ENCODE measurements at regions not wholly inside any gene's neighbourhood (a gene's known extent, or its start where the extent isn't known, plus 50 kb on each side); places are given as distances from the start of the nearest gene placed in this dataset.
A peak's percentile ranks its signal among the peaks of the same experiment; 100 is the strongest.
"Not testable (repeated sequence)": the region's sequence is repeated elsewhere in the genome, so short reads cannot be mapped to it uniquely, and the experiment has no call there.

- not testable (repeated sequence) for H3K27me3 ChIP-seq (ENCODE audit: insufficient read depth); H3K4me2 ChIP-seq; H3K27me3 Mint-ChIP-seq (ENCODE audit: insufficient read depth, low read depth, poor library complexity); H2AFZ ChIP-seq; ATAC-seq; H3K4me3 Mint-ChIP-seq; DNase-seq (ENCODE audit: low spot score); H3K27ac ChIP-seq (ENCODE audit: low read depth); H3K36me3 ChIP-seq (ENCODE audit: insufficient read depth); H4K20me1 ChIP-seq (replicated peaks; ENCODE audit: insufficient read depth); H3K4me3 ChIP-seq; H3K36me3 Mint-ChIP-seq (ENCODE audit: low read depth); H3K79me2 ChIP-seq (replicated peaks; ENCODE audit: insufficient read depth); H3K9me3 Mint-ChIP-seq; H3K4me1 ChIP-seq (ENCODE audit: insufficient read depth); H3F3A ChIP-seq (replicated peaks; ENCODE audit: low read depth); H3K9me2 ChIP-seq (ENCODE audit: insufficient read depth); H3K27ac Mint-ChIP-seq
- TF ChIP-seq CTCF (conservative IDR thresholded peaks at IDR 0.05; ENCODE audit: low read depth in 2 of 2): peak; percentile 18 to 24; a peak in 3 of 4 replicates
- peaks cover 33% of the 10 kb centered on the region for H3K4me1 Mint-ChIP-seq
Measured at GRCh38 chr11:67840599-67840998, 163.3 kb downstream of the UNC93B1 start.

- H4K20me1 ChIP-seq (replicated peaks; ENCODE audit: insufficient read depth); H3K4me3 ChIP-seq; H3K4me3 Mint-ChIP-seq; H3K27me3 ChIP-seq (ENCODE audit: insufficient read depth); H2AFZ ChIP-seq; H3K9me3 Mint-ChIP-seq; H3K4me2 ChIP-seq; H3K36me3 ChIP-seq (ENCODE audit: insufficient read depth); H3F3A ChIP-seq (replicated peaks; ENCODE audit: low read depth); DNase-seq (ENCODE audit: low spot score); H3K79me2 ChIP-seq (replicated peaks; ENCODE audit: insufficient read depth); H3K36me3 Mint-ChIP-seq (ENCODE audit: low read depth); H3K4me1 ChIP-seq (ENCODE audit: insufficient read depth); H3K27ac Mint-ChIP-seq; H3K9me2 ChIP-seq (ENCODE audit: insufficient read depth); ATAC-seq; H3K27ac ChIP-seq (ENCODE audit: low read depth): not testable (repeated sequence)
- Mint-ChIP-seq H3K27me3 (ENCODE audit: insufficient read depth, low read depth, poor library complexity) (peaks cover 13% of the 10 kb centered on the region), H3K4me1 (peaks cover 15% of the 10 kb centered on the region)
Measured at GRCh38 chr11:67830152-67830551, 155.7 kb upstream of the ALDH3B2 start.

- not testable (repeated sequence) for H3K4me3 ChIP-seq; H3F3A ChIP-seq (replicated peaks; ENCODE audit: low read depth); DNase-seq (ENCODE audit: low spot score); H3K27me3 ChIP-seq (ENCODE audit: insufficient read depth); H3K36me3 ChIP-seq (ENCODE audit: insufficient read depth); H3K9me2 ChIP-seq (ENCODE audit: insufficient read depth); H4K20me1 ChIP-seq (replicated peaks; ENCODE audit: insufficient read depth); H3K27me3 Mint-ChIP-seq (ENCODE audit: insufficient read depth, low read depth, poor library complexity); H3K79me2 ChIP-seq (replicated peaks; ENCODE audit: insufficient read depth); H3K27ac ChIP-seq (ENCODE audit: low read depth); H3K27ac Mint-ChIP-seq; H3K4me2 ChIP-seq; H3K36me3 Mint-ChIP-seq (ENCODE audit: low read depth); ATAC-seq; H3K9me3 Mint-ChIP-seq; H3K4me3 Mint-ChIP-seq; H2AFZ ChIP-seq
- peaks cover 10% of the 10 kb centered on the region for H3K4me1 ChIP-seq (ENCODE audit: insufficient read depth)
- H3K4me1 Mint-ChIP-seq: peaks cover 16% of the 10 kb centered on the region
Measured at GRCh38 chr11:67826951-67827296, 152.5 kb upstream of the ALDH3B2 start.

GRCh38 chr11:67826028-67826950 is 151.9 kb upstream of the ALDH3B2 start:
- H3K36me3 Mint-ChIP-seq (ENCODE audit: low read depth); H3K79me2 ChIP-seq (replicated peaks; ENCODE audit: insufficient read depth); H4K20me1 ChIP-seq (replicated peaks; ENCODE audit: insufficient read depth); H3K27me3 Mint-ChIP-seq (ENCODE audit: insufficient read depth, low read depth, poor library complexity); H3K9me2 ChIP-seq (ENCODE audit: insufficient read depth); H3F3A ChIP-seq (replicated peaks; ENCODE audit: low read depth); H3K27me3 ChIP-seq (ENCODE audit: insufficient read depth); H3K9me3 Mint-ChIP-seq; H3K4me3 ChIP-seq; H3K36me3 ChIP-seq (ENCODE audit: insufficient read depth); H3K27ac Mint-ChIP-seq; H3K27ac ChIP-seq (ENCODE audit: low read depth): not testable (repeated sequence)
- ATAC-seq: peak; percentile 39; the same call in 1 of the 3 replicates
- Mint-ChIP-seq H3K4me1 (peaks cover 16% of the 10 kb centered on the region), H3K4me3 (peak overlapping the region; percentile 16; the same call in 2 of the 3 replicates)
- H3K4me1 ChIP-seq (ENCODE audit: insufficient read depth): peaks cover 10% of the 10 kb centered on the region
- H2AFZ ChIP-seq: peak overlapping the region; percentile 24; the same call in 1 of the 2 replicates
- peak; percentile 37 for DNase-seq (ENCODE audit: low spot score)
- TF ChIP-seq CTCF (conservative IDR thresholded peaks at IDR 0.05; ENCODE audit: low read depth in 2 of 2): peak in 1 of 2 experiments; percentile 36; a peak in 2 of 4 replicates
- H3K4me2 ChIP-seq: peak overlapping the region; percentile 74

GRCh38 chr11:67824861-67825260 is 150.4 kb upstream of the ALDH3B2 start:
- H3K4me1 Mint-ChIP-seq: peaks cover 16% of the 10 kb centered on the region
- not testable (repeated sequence) for H3K4me3 ChIP-seq; H3K9me3 Mint-ChIP-seq; ATAC-seq; H3K27ac Mint-ChIP-seq; H3K27me3 ChIP-seq (ENCODE audit: insufficient read depth); DNase-seq (ENCODE audit: low spot score); H3F3A ChIP-seq (replicated peaks; ENCODE audit: low read depth); H3K4me3 Mint-ChIP-seq; H3K36me3 ChIP-seq (ENCODE audit: insufficient read depth); H3K36me3 Mint-ChIP-seq (ENCODE audit: low read depth); H4K20me1 ChIP-seq (replicated peaks; ENCODE audit: insufficient read depth); H3K9me2 ChIP-seq (ENCODE audit: insufficient read depth); H3K79me2 ChIP-seq (replicated peaks; ENCODE audit: insufficient read depth); H3K27me3 Mint-ChIP-seq (ENCODE audit: insufficient read depth, low read depth, poor library complexity)
- peaks cover 10% of the 10 kb centered on the region for H3K4me1 ChIP-seq (ENCODE audit: insufficient read depth)
- peak overlapping the region; percentile 74; the same call in 1 of the 2 replicates for H3K27ac ChIP-seq (ENCODE audit: low read depth)
- H3K4me2 ChIP-seq: peak overlapping the region; percentile 74; the same call in 1 of the 2 replicates
- peak overlapping the region; percentile 69; the same call in 1 of the 2 replicates for H2AFZ ChIP-seq

Data from GM23338 (cell line).